SK-N-MC (cell line): ENCODE measurements at regions not wholly inside any gene's neighbourhood (a gene's known extent, or its start where the extent isn't known, plus 50 kb on each side); places are given as distances from the start of the nearest gene placed in this dataset.

ENCODE experiments used
- EZH2 ChIP-seq: fragments of 200-600 bp; sonication (generic); IDR thresholded peaks from one replicate; pipeline ENCODE4 v1.6.1; 2017; ENCODE audit warnings: antibody characterized with exemption
- FOXP2 ChIP-seq: optimal IDR thresholded peaks from 2 replicates; pipeline ENCODE3; 2011; ENCODE audit warnings: mild to moderate bottlenecking, moderate library complexity; ENCODE audit not compliant: insufficient read depth; ENCODE audit errors: extremely low read length, control extremely low read depth
- POLR2AphosphoS5 ChIP-seq: IDR thresholded peaks from 2 replicates; pipeline ENCODE4 v1.6.1; 2012; ENCODE audit warnings: mild to moderate bottlenecking, low read depth, low read length, borderline replicate concordance

- TF ChIP-seq POLR2AphosphoS5 (no peak), EZH2 (no peak), FOXP2 (no peak)
Observed at GRCh38 chr19:30659638-30660037, 287.5 kb downstream of the ZNF536 start.
